PC-3 (cell line): ENCODE measurements at regions not wholly inside any gene's neighbourhood (a gene's known extent, or its start where the extent isn't known, plus 50 kb on each side); places are given as distances from the start of the nearest gene placed in this dataset.

Experiments
- ATAC-seq: fragments of 200-7000 bp; cut with Tn5 transposase; 2 replicates; pipeline ENCODE4 v1.9.1; 2020; ENCODE audit warnings: mild to moderate bottlenecking, moderate library complexity
- BruUV-seq: library from RNA; stranded (reverse); fragments of 400-500 nt; replicated peaks from 2 replicates; lab custom pipeline; 2021; lab: Mats Ljungman, UMichigan
- CTCF ChIA-PET: fragments of 300-600 bp; sonication (Branson Sonifier 250); formaldehyde crosslinking; loops from one replicate; lab custom pipeline; 2022; ENCODE audit warnings: antibody characterized with exemption; lab: Charles Lee
- POLR2A ChIA-PET: fragments of 300-600 bp; sonication (Branson Sonifier 250); formaldehyde crosslinking; loops from one replicate; lab custom pipeline; 2022; ENCODE audit warnings: antibody characterized with exemption; ENCODE audit not compliant: unreplicated experiment; lab: Charles Lee
- DNase-seq: peaks from one replicate; pipeline ENCODE4 v3.0.0-alpha.2; 2015
- H2AFZ ChIP-seq: fragments of 300-600 bp; sonication (generic); 2 replicates; pipeline ENCODE4 v1.6.0; 2016; ENCODE audit warnings: antibody characterized with exemption, low read length
- H3F3A ChIP-seq: fragments of 300-600 bp; sonication (generic); one replicate; pipeline ENCODE4 v1.6.0; 2017; ENCODE audit warnings: antibody characterized with exemption, low read length, control low read depth, mild to moderate bottlenecking; ENCODE audit not compliant: unreplicated experiment
- H3K27ac ChIP-seq: fragments of 300-600 bp; sonication (generic); 2 replicates; pipeline ENCODE4 v1.5.1; 2016; ENCODE audit warnings: mild to moderate bottlenecking, low read length
- H3K27me3 ChIP-seq: fragments of 300-600 bp; sonication (generic); 2 replicates; pipeline ENCODE4 v1.6.1; 2016; ENCODE audit warnings: low read length, mixed read lengths
- H3K36me3 ChIP-seq: fragments of 300-600 bp; sonication (generic); 2 replicates; pipeline ENCODE4 v1.6.1; 2016; ENCODE audit warnings: low read depth, mixed run types, low read length, mixed read lengths
- H3K4me1 ChIP-seq: fragments of 300-600 bp; sonication (generic); 2 replicates; pipeline ENCODE4 v1.5.1; 2016; ENCODE audit warnings: low read length; ENCODE audit not compliant: insufficient read depth
- H3K4me2 ChIP-seq: fragments of 300-600 bp; sonication (generic); 2 replicates; pipeline ENCODE4 v1.6.0; 2016; ENCODE audit warnings: low read length
- H3K4me3 ChIP-seq: fragments of 300-600 bp; sonication (generic); 2 replicates; pipeline ENCODE4 v1.5.1; 2016; ENCODE audit warnings: mild to moderate bottlenecking, low read length, mixed read lengths
- H3K79me2 ChIP-seq: fragments of 300-600 bp; sonication (generic); 2 replicates; pipeline ENCODE4 v1.6.1; 2017; ENCODE audit warnings: low read length, mixed read lengths
- H3K9ac ChIP-seq: fragments of 300-600 bp; sonication (generic); 2 replicates; pipeline ENCODE4 v1.6.0; 2016; ENCODE audit warnings: mild to moderate bottlenecking, low read length
- H3K9me2 ChIP-seq: fragments of 300-600 bp; sonication (generic); replicated peaks from 2 replicates; pipeline ENCODE4 v1.6.1; 2016; ENCODE audit warnings: mixed run types, low read length, mixed read lengths
- H3K9me3 ChIP-seq: fragments of 300-600 bp; sonication (generic); 2 replicates; pipeline ENCODE4 v1.6.1; 2016; ENCODE audit warnings: low read length, mixed read lengths
- H4K20me1 ChIP-seq: fragments of 300-600 bp; sonication (generic); 2 replicates; pipeline ENCODE4 v1.6.1; 2016; ENCODE audit warnings: low read length, mixed read lengths
- EZH2 ChIP-seq: fragments of 300-600 bp; sonication (generic); IDR thresholded peaks from one replicate; pipeline ENCODE4 v1.6.1; 2017; ENCODE audit warnings: antibody characterized with exemption, mild to moderate bottlenecking, low read length; ENCODE audit not compliant: unreplicated experiment
- EZH2phosphoT487 ChIP-seq: fragments of 300-600 bp; sonication (generic); IDR thresholded peaks from 2 replicates; pipeline ENCODE4 v1.6.1; 2018; ENCODE audit warnings: mild to moderate bottlenecking, antibody characterized with exemption, low read length, borderline replicate concordance
- intact Hi-C: fragments of 100-400 bp; cut with micrococcal nuclease; formaldehyde crosslinking; loops from 2 replicates; pipeline ENCODE4 v1.9.0; 2023
- TF ChIP-seq, protein P1 (sequence below): fragments of 300-600 bp; sonication (generic); conservative IDR thresholded peaks from 2 replicates; pipeline ENCODE4 v1.5.1; 2017; ENCODE audit warnings: antibody characterized with exemption, low read depth, mild to moderate bottlenecking, low read length

DNA sequence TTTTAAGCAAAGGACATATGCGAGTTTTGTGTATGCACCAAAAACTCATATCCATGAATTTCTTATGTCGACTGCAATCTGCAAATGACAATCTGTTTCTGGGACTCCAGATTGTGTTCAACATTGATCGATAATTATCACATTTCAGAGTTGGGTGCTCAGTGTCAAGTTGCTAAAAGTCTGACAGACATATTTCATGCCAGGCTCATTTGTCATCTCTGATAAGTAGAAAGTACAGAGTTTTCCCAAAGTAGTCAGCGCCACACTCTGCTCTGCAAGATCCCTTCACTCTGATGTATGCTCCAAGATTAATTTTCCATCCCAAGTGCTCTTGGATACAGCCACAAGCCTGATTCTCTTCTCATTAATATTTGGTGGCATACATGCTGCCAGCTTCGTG is 331.1 kb downstream of the DOK5 start:
- Histone ChIP-seq H3K4me2 (no peak overlapping the region), H3K79me2 (no peaks in the 10 kb centered on the region), H3K4me1 (no peaks in the 10 kb centered on the region), H3K4me3 (no peak overlapping the region), H3K9me2 (no peaks in the 10 kb centered on the region), H3F3A (no peaks in the 10 kb centered on the region), H3K36me3 (no peaks in the 10 kb centered on the region), H3K9me3 (peaks cover 19% of the 10 kb centered on the region), H3K27me3 (no peaks in the 10 kb centered on the region), H3K27ac (no peak overlapping the region), H4K20me1 (no peaks in the 10 kb centered on the region), H2AFZ (no peak overlapping the region), H3K9ac (no peak overlapping the region)
- TF ChIP-seq EZH2phosphoT487 = no peak
- TF ChIP-seq, protein P1, sequence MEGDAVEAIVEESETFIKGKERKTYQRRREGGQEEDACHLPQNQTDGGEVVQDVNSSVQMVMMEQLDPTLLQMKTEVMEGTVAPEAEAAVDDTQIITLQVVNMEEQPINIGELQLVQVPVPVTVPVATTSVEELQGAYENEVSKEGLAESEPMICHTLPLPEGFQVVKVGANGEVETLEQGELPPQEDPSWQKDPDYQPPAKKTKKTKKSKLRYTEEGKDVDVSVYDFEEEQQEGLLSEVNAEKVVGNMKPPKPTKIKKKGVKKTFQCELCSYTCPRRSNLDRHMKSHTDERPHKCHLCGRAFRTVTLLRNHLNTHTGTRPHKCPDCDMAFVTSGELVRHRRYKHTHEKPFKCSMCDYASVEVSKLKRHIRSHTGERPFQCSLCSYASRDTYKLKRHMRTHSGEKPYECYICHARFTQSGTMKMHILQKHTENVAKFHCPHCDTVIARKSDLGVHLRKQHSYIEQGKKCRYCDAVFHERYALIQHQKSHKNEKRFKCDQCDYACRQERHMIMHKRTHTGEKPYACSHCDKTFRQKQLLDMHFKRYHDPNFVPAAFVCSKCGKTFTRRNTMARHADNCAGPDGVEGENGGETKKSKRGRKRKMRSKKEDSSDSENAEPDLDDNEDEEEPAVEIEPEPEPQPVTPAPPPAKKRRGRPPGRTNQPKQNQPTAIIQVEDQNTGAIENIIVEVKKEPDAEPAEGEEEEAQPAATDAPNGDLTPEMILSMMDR = no peak
- no peak for TF ChIP-seq EZH2
- CTCF ChIA-PET = no interaction called here
- DNase-seq = no peak
- no TSS peak for BruUV-seq
- no peak for ATAC-seq
- POLR2A ChIA-PET = no interaction called here
- intact Hi-C loops = no loop called here

GRCh38 chr20:54794874-54795273 is 319.5 kb downstream of the DOK5 start:
- H3K4me3 ChIP-seq = no peak overlapping the region
- intact Hi-C loops = no loop called here
- H3K4me2 ChIP-seq = no peak overlapping the region
- H3K4me1 ChIP-seq = no peaks in the 10 kb centered on the region
- ATAC-seq (no peak), DNase-seq (no peak)
- H3K79me2 ChIP-seq = no peaks in the 10 kb centered on the region
- no peak overlapping the region for H3K27ac ChIP-seq
- H3K36me3 ChIP-seq = no peaks in the 10 kb centered on the region
- ChIA-PET POLR2A (no interaction called here), CTCF (no interaction called here)
- no peaks in the 10 kb centered on the region for H3K27me3 ChIP-seq
- H4K20me1 ChIP-seq = no peaks in the 10 kb centered on the region
- no TSS peak for BruUV-seq
- no peaks in the 10 kb centered on the region for H3F3A ChIP-seq
- H2AFZ ChIP-seq = no peak overlapping the region
- no peak for TF ChIP-seq EZH2
- TF ChIP-seq EZH2phosphoT487 = no peak
- TF ChIP-seq, protein P1 = no peak
- no peaks in the 10 kb centered on the region for H3K9me2 ChIP-seq
- H3K9me3 ChIP-seq = peaks cover 30% of the 10 kb centered on the region
- H3K9ac ChIP-seq = no peak overlapping the region

DNA sequence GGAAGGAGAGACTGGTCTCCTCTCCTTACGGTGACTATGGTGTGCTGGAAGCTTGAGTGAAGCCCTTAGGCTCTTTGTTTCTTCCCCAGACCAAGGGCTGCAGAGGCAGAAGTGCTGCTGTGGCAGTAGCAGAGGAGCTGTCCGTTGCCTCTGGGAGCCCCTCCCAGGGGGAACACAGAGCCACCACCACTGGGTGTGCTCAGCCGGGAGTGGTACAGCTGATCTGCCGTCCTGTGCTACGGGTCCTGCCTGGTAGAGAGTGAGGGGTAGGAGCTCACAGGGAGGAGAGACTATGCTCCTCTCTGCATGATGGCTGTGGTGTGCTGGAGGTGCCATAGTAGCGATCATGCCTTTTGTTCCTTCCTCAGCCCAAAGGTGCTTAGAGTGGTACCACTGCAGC is 318.7 kb downstream of the DOK5 start:
- H3K27me3 ChIP-seq = no peaks in the 10 kb centered on the region
- H3K27ac ChIP-seq = no peak overlapping the region
- H3K9ac ChIP-seq = no peak overlapping the region
- H3K4me1 ChIP-seq = no peaks in the 10 kb centered on the region
- no peaks in the 10 kb centered on the region for H3F3A ChIP-seq
- ATAC-seq (no peak), DNase-seq (no peak)
- no TSS peak for BruUV-seq
- POLR2A ChIA-PET = no interaction called here
- peaks cover 30% of the 10 kb centered on the region for H3K9me3 ChIP-seq
- no peak overlapping the region for H3K4me2 ChIP-seq
- no peak overlapping the region for H2AFZ ChIP-seq
- H4K20me1 ChIP-seq = no peaks in the 10 kb centered on the region
- TF ChIP-seq, protein P1 = no peak
- TF ChIP-seq EZH2 = no peak
- no peak for TF ChIP-seq EZH2phosphoT487
- no peaks in the 10 kb centered on the region for H3K36me3 ChIP-seq
- no peak overlapping the region for H3K4me3 ChIP-seq
- CTCF ChIA-PET = no interaction called here
- H3K79me2 ChIP-seq = no peaks in the 10 kb centered on the region
- H3K9me2 ChIP-seq = no peaks in the 10 kb centered on the region
- intact Hi-C loops = no loop called here
